GM21717 (cell line): ENCODE measurements at regions not wholly inside any gene's neighbourhood (a gene's known extent, or its start where the extent isn't known, plus 50 kb on each side); places are given as distances from the start of the nearest gene placed in this dataset.

Experiments
- ATAC-seq: cut with Tn5 transposase; IDR thresholded peaks from one replicate; pipeline ENCODE4 v1.9.1; 2021; ENCODE audit warnings: mild to moderate bottlenecking, moderate library complexity; ENCODE audit not compliant: unreplicated experiment

GRCh38 chr13:106660746-106661625 is 93.0 kb upstream of the ARGLU1 start:
- ATAC-seq: no peak

GRCh38 chr13:106657104-106657503 is 89.2 kb upstream of the ARGLU1 start:
- no peak for ATAC-seq

GRCh38 chr13:106656186-106656585 is 88.2 kb upstream of the ARGLU1 start:
- ATAC-seq: no peak

- no peak for ATAC-seq
Measured at GRCh38 chr13:106651442-106651841, 83.5 kb upstream of the ARGLU1 start.

- no peak for ATAC-seq
Measured at GRCh38 chr13:106650690-106651205, 82.8 kb upstream of the ARGLU1 start.

- no peak for ATAC-seq
Measured at GRCh38 chr13:106649495-106649894, 81.6 kb upstream of the ARGLU1 start.

- ATAC-seq: no peak
Measured at GRCh38 chr13:106640515-106640914, 72.6 kb upstream of the ARGLU1 start.

GRCh38 chr13:106637519-106637918 is 69.6 kb upstream of the ARGLU1 start:
- ATAC-seq: no peak

- ATAC-seq: no peak
Measured at GRCh38 chr13:106636492-106636891, 68.6 kb upstream of the ARGLU1 start.

GRCh38 chr13:106635616-106636015 is 67.7 kb upstream of the ARGLU1 start:
- ATAC-seq: no peak

GRCh38 chr13:106633321-106633720 is 65.4 kb upstream of the ARGLU1 start:
- ATAC-seq: no peak

- ATAC-seq: no peak
Measured at GRCh38 chr13:106630650-106631049, 62.7 kb upstream of the ARGLU1 start.

- no peak for ATAC-seq
Measured at GRCh38 chr13:106630162-106630561, 62.2 kb upstream of the ARGLU1 start.

GRCh38 chr13:106628936-106629659 is 61.2 kb upstream of the ARGLU1 start:
- ATAC-seq: no peak

- ATAC-seq: no peak
Measured at GRCh38 chr13:106626473-106626872, 58.5 kb upstream of the ARGLU1 start.

- no peak for ATAC-seq
Measured at GRCh38 chr13:106625578-106625977, 57.6 kb upstream of the ARGLU1 start.

GRCh38 chr13:106623799-106624460 is 56.0 kb upstream of the ARGLU1 start:
- ATAC-seq: no peak

GRCh38 chr13:106621833-106622232 is 53.9 kb upstream of the ARGLU1 start:
- no peak for ATAC-seq

- peak; percentile 97 for ATAC-seq
Measured at GRCh38 chr13:106619688-106620555, 52.0 kb upstream of the ARGLU1 start.
